Hepatocyte (in vitro differentiated cells): ENCODE measurements at regions not wholly inside any gene's neighbourhood (a gene's known extent, or its start where the extent isn't known, plus 50 kb on each side); places are given as distances from the start of the nearest gene placed in this dataset.

Experiments used
- EZH2 ChIP-seq: fragments of 200-600 bp; sonication (generic); IDR thresholded peaks from 2 replicates; pipeline ENCODE4 v1.6.1; 2016; ENCODE audit warnings: antibody characterized with exemption, mild to moderate bottlenecking, borderline replicate concordance
- TF ChIP-seq, protein P1 (sequence below): fragments of 200-600 bp; sonication (generic); IDR thresholded peaks from 2 replicates; pipeline ENCODE4 v1.5.1; 2016; ENCODE audit warnings: antibody characterized with exemption, mild to moderate bottlenecking; ENCODE audit not compliant: poor library complexity

GRCh38 chr1:17998889-17999288 lies 108.7 kb upstream of the IGSF21 start:
- TF ChIP-seq EZH2: no peak
- TF ChIP-seq, protein P1, sequence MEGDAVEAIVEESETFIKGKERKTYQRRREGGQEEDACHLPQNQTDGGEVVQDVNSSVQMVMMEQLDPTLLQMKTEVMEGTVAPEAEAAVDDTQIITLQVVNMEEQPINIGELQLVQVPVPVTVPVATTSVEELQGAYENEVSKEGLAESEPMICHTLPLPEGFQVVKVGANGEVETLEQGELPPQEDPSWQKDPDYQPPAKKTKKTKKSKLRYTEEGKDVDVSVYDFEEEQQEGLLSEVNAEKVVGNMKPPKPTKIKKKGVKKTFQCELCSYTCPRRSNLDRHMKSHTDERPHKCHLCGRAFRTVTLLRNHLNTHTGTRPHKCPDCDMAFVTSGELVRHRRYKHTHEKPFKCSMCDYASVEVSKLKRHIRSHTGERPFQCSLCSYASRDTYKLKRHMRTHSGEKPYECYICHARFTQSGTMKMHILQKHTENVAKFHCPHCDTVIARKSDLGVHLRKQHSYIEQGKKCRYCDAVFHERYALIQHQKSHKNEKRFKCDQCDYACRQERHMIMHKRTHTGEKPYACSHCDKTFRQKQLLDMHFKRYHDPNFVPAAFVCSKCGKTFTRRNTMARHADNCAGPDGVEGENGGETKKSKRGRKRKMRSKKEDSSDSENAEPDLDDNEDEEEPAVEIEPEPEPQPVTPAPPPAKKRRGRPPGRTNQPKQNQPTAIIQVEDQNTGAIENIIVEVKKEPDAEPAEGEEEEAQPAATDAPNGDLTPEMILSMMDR: no peak
